Astrocyte of the spinal cord (primary cell): ENCODE measurements at regions not wholly inside any gene's neighbourhood (a gene's known extent, or its start where the extent isn't known, plus 50 kb on each side); places are given as distances from the start of the nearest gene placed in this dataset.
"Not testable (repeated sequence)": the region's sequence is repeated elsewhere in the genome, so short reads cannot be mapped to it uniquely, and the experiment has no call there.

ENCODE experiments used
- DNase-seq: peaks from one replicate; pipeline ENCODE4 v3.0.0; 2011; ENCODE audit warnings: low read depth, low spot score
- H3K4me3 ChIP-seq: 2 replicates; pipeline ENCODE4 v1.5.1; 2011; ENCODE audit warnings: low read depth, mild to moderate bottlenecking, low read length, moderate library complexity
- CTCF ChIP-seq: IDR thresholded peaks from 2 replicates; pipeline ENCODE4 v1.5.1; 2012; ENCODE audit warnings: low read depth, mild to moderate bottlenecking, low read length, inconsistent platforms
- in situ Hi-C: cut with HindIII; loops from 2 replicates; pipeline ENCODE4 v1.10.0; 2017; ENCODE audit warnings: low sequenced_read_pairs

GRCh38 chr15:77909182-77909940 is 168.2 kb downstream of the TBC1D2B start:
- in situ Hi-C loops, result no loop called here
- no peak overlapping the region for H3K4me3 ChIP-seq
- no peak for DNase-seq
- TF ChIP-seq CTCF, result no peak

GRCh38 chr15:77908752-77909111 is 168.8 kb downstream of the TBC1D2B start:
- in situ Hi-C loops, result not testable (repeated sequence)

GRCh38 chr15:77907824-77908751 is 169.4 kb downstream of the TBC1D2B start:
- no peak overlapping the region for H3K4me3 ChIP-seq
- in situ Hi-C loops, result no loop called here
- TF ChIP-seq CTCF, result peak; percentile 77
- peak; percentile 50 for DNase-seq

More at GRCh38 chr15:77908752-77909111, 168.8 kb downstream of the TBC1D2B start:
- not testable (repeated sequence) for DNase-seq, H3K4me3 ChIP-seq

- DNase-seq, in situ Hi-C loops, H3K4me3 ChIP-seq: not testable (repeated sequence)
These were observed 171.2 kb downstream of the TBC1D2B start for GRCh38 chr15:77906062-77906990.

GRCh38 chr15:77905301-77905920 is 172.1 kb downstream of the TBC1D2B start:
- no peak for DNase-seq
- no peak overlapping the region for H3K4me3 ChIP-seq
- in situ Hi-C loops, result no loop called here
- no peak for TF ChIP-seq CTCF

- no peak for TF ChIP-seq CTCF
- in situ Hi-C loops, result no loop called here
These were observed 172.6 kb downstream of the TBC1D2B start for GRCh38 chr15:77904901-77905300.

GRCh38 chr15:77904436-77904821 is 173.1 kb downstream of the TBC1D2B start:
- in situ Hi-C loops, result no loop called here
- DNase-seq, result no peak
- no peak overlapping the region for H3K4me3 ChIP-seq
- TF ChIP-seq CTCF, result no peak

More at GRCh38 chr15:77904901-77905300, 172.6 kb downstream of the TBC1D2B start:
- H3K4me3 ChIP-seq, result no peak overlapping the region
- DNase-seq, result no peak

GRCh38 chr15:77903761-77904435 is 173.6 kb downstream of the TBC1D2B start:
- H3K4me3 ChIP-seq, in situ Hi-C loops, DNase-seq: not testable (repeated sequence)
